ENCODE measurements at regions not wholly inside any gene's neighbourhood (a gene's known extent, or its start where the extent isn't known, plus 50 kb on each side); places are given as distances from the start of the nearest gene placed in this dataset.

DNA sequence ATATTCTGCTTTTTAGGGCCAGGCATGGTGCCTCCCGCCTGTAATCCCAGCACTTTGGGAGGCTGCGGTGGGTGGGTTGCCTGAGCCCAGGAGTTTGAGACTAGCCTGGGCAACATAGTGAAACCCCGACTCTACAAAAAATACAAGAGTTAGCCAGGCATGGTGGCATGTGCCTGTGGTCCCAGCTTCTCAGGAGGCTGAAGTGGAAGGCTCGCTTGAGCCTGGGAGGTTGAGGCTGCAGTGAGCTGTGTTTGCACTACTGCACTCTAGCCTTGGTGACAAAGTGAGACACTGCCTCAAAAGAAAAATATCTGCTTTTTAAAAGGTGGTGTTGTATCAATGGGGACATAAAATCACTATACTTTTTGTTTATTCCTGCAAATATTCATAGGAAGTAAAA is 112.8 kb downstream of the C3orf38 start:
- TF ChIP-seq CTCF (IDR thresholded peaks at IDR 0.05): no peak

DNA sequence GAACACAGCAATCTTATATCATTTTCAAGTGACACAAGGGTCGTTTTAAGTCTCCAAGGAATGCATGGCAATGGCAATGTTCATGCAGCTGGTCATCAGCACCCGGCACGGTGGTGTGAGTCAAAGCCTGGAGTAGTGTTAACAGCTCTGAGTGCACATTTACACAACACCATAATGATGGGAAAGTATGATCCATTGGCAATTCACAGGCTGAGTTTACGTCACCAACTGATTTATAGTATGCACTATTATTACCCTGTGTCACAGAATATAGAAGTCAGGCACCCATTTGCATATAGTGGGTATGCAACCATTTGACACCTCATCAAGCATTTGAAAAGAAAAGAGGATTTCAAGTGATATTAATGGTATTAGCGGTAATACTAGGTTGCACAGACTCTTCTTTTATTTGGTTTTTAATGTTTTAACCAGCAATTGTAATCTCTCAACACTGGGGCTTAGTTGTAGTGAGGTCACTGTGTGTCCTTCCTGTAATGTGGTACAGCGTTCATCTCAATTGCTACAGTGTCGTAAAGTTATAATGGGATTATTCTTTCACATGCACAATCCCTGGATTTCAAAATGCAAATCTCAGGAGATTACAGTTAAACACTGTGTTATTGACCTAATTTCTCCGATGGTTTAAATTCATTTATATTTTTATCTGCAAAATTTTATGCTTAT is 113.8 kb downstream of the C3orf38 start:
- TF ChIP-seq CTCF (IDR thresholded peaks at IDR 0.05): no peak

DNA sequence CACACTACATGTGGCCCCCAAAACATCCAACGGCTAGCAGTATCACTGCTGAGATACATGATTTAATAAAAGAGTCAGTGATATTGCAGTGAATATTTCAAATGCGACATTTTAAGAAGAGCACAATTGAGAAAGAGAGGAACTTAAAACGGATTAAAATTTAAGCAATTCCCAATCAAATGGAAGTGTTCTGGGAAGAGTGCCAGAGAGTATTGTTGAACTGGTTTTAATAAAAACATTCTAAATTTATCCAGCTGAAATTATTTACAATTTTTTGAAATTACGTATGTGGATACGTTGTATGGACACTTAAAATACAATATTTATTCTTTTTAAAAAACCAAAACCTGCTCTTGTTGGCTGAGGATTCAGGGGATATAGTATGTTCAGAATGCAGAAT is 117.7 kb downstream of the C3orf38 start:
- TF ChIP-seq CTCF (IDR thresholded peaks at IDR 0.05): no peak

- TF ChIP-seq CTCF (IDR thresholded peaks at IDR 0.05): no peak
Measured at GRCh38 chr3:88267847-88268246, 118.1 kb downstream of the C3orf38 start.

- TF ChIP-seq CTCF (IDR thresholded peaks at IDR 0.05): no peak
Measured at GRCh38 chr3:88280326-88280725, 130.6 kb downstream of the C3orf38 start.

- no peak for TF ChIP-seq CTCF (IDR thresholded peaks at IDR 0.05)
Measured at GRCh38 chr3:88282528-88283241, 132.9 kb downstream of the C3orf38 start.

GRCh38 chr3:88283242-88283592 is 133.5 kb downstream of the C3orf38 start:
- TF ChIP-seq CTCF (IDR thresholded peaks at IDR 0.05): no peak
